Activated T-cell treated with anti-CD3 and anti-CD28 coated beads, Interleukin-2, amount 50 U/mL, for 24 hours (primary cell): ENCODE measurements at regions not wholly inside any gene's neighbourhood (a gene's known extent, or its start where the extent isn't known, plus 50 kb on each side); places are given as distances from the start of the nearest gene placed in this dataset.
A peak's percentile ranks its signal among the peaks of the same experiment; 100 is the strongest.

Experiments used
- DNase-seq: peaks from one replicate; pipeline ENCODE4 v3.0.0-alpha.2; 2020
- H3K27ac Mint-ChIP-seq: 2 replicates; pipeline ENCODE4 v1.8.0; 2020; ENCODE audit warnings: mild to moderate bottlenecking, mixed read lengths
- H3K27me3 Mint-ChIP-seq: 2 replicates; pipeline ENCODE4 v1.8.0; 2020; ENCODE audit warnings: mixed read lengths
- H3K36me3 Mint-ChIP-seq: 2 replicates; pipeline ENCODE4 v1.8.0; 2020; ENCODE audit warnings: low read depth, mixed read lengths
- H3K4me1 Mint-ChIP-seq: 2 replicates; pipeline ENCODE4 v1.8.0; 2020; ENCODE audit warnings: low read depth, mixed read lengths
- H3K4me3 Mint-ChIP-seq: 2 replicates; pipeline ENCODE4 v1.8.0; 2020; ENCODE audit warnings: mild to moderate bottlenecking, moderate library complexity, mixed read lengths
- H3K9me3 Mint-ChIP-seq: 2 replicates; pipeline ENCODE4 v1.8.0; 2020; ENCODE audit warnings: mixed read lengths

DNA sequence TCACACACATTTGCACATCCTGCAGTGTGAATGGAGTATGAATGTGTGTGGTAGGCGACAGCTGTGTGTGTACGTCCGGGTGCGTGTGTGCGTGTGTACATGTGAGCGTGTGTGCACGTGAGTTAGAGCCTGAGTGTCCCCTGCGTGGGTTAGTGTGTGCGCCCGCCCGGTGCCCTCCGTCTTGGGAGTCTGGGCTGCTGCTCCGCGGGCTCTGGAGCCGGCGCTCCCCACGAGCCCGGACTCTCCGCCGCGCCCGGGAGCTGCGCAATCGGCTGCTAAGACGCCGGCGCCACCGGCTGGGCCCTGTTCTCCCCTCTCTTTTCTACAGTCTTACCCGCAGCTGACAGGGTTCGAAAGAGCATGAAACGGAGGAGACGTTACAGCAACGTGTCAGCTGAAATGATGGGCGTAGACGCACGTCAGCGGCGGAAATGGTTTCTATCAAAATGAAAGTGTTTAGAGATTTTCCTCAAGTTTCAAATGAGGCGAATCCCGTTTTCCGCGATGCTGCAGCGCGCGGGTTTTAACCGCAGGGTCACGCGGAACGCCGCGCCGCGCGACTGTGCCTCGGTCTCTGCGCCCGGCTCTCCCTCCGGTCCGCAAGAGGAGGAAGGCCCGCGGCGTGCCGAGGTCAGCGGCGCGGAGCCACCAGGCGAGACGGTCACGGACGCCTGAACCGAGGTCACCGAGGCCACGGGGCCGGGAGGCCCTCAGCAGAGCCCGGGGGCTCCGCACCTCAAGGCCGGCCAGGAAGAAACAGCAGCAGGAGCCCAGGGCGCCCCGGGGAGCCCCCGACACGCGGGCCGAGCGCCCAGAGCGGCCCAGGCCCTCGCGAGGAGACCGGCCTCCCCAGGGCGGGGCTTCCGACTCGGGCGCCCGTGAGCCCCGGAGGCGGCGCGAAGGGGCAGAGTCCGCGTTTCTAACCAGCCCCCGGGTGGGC lies 95.3 kb upstream of the BHLHE23 start:
- DNase-seq = peak; percentile 81
- Mint-ChIP-seq H3K4me1 (peaks cover 9% of the 10 kb centered on the region), H3K27ac (peak overlapping the region; percentile 89), H3K27me3 (no peaks in the 10 kb centered on the region), H3K9me3 (no peaks in the 10 kb centered on the region), H3K36me3 (no peaks in the 10 kb centered on the region), H3K4me3 (peak overlapping the region; percentile 77)

DNA sequence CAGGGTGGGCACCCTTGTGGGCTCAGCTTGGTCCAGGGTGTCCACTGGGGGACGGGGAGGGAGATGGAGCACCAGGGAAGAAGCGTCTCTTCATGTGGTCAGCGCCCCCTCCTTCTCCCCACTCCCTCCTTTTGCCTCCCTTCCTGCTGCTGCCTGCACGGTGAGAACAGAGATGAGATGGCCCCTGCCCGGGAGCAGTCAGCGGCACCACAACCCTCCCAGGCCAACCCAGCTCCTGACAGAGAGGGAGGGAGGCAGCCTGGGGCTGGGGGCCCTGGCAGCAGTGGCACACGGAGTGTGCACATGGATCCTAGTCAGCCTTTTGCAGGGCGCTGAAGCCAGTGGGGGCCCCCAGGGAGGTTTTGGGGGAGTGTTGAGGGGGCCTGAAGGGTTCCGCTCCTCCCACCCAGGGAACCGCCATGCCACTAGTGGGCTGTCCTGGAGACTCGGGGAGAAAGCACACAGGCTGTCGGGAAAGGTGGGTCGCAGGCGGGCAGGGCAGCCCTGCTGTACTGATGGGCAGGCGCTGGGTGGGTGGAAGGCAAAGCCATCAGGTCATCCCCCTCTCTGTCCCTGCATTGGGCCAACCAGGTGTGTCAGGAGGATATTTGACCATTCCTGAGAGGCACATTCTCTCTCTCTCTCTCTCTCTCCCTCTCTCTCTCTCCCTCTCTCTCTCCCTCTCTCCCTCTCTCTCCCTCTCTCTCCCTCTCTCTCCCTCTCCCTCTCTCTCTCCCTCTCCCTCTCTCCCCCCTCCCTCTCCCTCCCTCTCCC lies 94.3 kb upstream of the BHLHE23 start:
- H3K4me1 Mint-ChIP-seq = peaks cover 9% of the 10 kb centered on the region
- H3K4me3 Mint-ChIP-seq = no peak overlapping the region
- H3K9me3 Mint-ChIP-seq = no peaks in the 10 kb centered on the region
- H3K27me3 Mint-ChIP-seq = no peaks in the 10 kb centered on the region
- no peak for DNase-seq
- no peaks in the 10 kb centered on the region for H3K36me3 Mint-ChIP-seq
- no peak overlapping the region for H3K27ac Mint-ChIP-seq

DNA sequence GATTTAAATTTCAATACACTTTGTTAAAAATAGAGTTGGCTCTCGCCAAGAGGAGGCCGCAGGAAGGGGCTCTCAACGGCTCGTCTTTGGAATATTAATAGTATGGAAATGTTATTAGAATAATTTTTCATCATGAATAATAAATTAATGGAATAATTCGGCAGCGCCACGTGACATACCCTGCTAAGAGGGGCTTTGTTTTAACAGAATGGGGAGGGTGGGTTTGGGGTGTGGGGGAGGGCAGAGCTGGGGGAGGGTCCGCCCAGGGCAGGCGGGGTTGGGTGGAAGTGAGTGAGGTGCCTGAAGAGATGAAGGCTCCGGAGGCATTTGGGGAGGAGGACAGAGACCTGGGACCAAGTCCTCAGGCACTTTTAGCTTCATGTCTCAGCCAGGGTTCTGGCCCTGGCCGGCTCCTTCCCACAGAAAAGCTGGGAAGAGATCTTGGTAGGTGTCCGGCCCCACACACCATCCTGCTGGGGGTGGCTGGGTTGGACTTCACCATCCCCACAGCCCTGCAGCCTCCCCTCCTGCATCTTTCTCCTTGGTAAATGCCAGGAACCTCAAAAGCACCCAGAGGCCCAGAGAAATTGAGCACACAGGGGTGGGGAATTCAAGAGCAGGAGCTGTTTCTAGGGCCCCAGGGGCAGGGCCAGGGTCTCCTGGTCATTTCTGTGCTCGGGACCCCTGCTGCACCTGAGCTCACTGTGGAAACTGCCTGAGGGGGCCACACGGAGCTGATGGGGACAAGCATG lies 93.6 kb upstream of the BHLHE23 start:
- H3K27ac Mint-ChIP-seq = no peak overlapping the region
- H3K4me3 Mint-ChIP-seq = no peak overlapping the region
- H3K36me3 Mint-ChIP-seq = no peaks in the 10 kb centered on the region
- H3K4me1 Mint-ChIP-seq = peaks cover 9% of the 10 kb centered on the region
- H3K9me3 Mint-ChIP-seq = no peaks in the 10 kb centered on the region
- no peak for DNase-seq
- H3K27me3 Mint-ChIP-seq = no peaks in the 10 kb centered on the region

DNA sequence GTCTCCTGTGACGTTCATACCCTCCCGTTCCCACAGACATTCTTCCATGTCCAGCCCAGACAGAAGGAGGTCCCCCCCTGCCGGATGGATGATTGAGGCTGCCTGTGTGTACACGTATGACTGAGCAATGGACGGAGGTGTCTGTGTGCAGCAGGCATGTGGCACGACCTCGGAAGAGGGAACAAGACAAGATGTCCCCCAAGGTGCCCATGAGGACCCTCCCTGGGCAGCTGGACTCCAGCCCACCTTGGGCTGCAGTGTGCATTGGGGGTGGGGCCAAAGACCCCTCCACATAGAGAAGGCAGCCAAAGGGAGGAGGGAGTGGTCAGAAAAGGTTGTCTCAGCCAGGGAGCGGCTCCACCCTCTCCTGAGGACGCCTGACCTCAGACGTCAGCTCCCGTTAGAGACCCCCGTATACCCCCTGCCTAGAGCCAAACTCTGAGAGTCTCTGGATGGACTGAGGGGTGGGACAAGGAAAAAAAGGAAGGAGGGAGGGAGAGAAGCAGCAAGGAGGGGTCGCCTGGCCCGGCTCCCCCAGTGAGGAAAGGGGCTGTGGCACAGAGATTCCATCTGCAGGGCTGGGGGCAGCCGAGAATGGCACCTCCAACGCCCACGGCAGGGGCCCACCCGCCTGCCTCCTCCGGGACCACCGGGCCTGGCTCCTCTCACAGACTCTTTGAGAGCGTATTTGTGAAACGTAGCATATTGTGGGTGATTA lies 92.9 kb upstream of the BHLHE23 start:
- Mint-ChIP-seq H3K27me3 (peaks cover 5% of the 10 kb centered on the region), H3K4me1 (peaks cover 9% of the 10 kb centered on the region), H3K27ac (no peak overlapping the region), H3K4me3 (no peak overlapping the region), H3K9me3 (no peaks in the 10 kb centered on the region), H3K36me3 (no peaks in the 10 kb centered on the region)
- peak; percentile 23 for DNase-seq

DNA sequence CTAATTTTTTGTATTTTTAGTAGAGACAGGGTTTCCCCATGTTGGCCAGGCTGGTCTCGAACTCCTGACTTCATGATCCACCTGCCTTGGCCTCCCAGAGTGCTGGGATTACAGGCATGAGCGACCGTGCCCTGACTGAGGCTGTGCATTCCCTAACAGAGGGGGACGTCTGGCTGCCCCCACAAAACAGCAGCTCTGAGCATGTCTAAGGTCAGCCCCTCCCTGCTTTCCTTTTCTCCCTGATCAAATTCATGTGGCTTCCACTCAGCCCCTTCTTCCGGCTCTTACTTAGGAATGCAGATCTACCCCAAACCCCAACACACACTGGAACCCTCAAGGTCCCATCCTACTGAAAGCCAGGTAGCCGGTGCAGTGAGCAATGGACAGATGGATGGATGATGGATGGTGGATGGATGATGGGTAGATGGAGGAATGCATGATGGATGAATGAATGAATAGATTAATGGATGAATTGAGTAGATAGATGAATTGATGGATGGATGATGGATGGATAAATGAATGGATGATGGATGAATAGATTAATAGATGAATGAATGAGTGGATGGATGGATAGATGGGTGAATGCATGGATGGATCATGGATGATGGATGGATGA lies 91.5 kb upstream of the BHLHE23 start:
- Mint-ChIP-seq H3K4me3 (no peak overlapping the region), H3K4me1 (peaks cover 9% of the 10 kb centered on the region), H3K27ac (no peak overlapping the region), H3K36me3 (no peaks in the 10 kb centered on the region), H3K9me3 (no peaks in the 10 kb centered on the region), H3K27me3 (peaks cover 9% of the 10 kb centered on the region)
- DNase-seq = no peak

DNA sequence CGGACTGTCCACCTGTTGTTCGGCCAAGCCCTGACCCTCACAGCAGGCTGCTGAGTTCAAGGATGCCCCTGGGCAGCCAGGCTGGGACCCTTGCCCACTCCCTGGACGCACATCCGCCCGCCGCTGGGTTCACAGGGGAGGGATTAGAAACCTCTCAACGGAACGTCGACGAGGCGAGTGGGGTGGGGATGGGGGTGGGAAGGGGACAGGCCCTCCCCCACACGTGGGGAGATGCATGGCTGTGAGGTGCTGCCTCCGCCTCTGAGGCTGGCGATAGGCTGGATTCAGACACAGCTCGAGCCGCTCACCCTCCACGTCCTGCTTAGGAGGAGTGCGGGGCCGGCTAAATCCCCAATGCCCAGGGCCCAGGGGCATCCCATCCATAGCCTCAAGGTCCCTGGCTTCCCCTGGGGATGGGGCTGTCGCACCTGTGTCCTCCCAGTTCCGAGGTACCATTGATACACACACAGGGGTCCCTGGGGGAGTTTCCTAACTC lies 90.6 kb upstream of the BHLHE23 start:
- Mint-ChIP-seq H3K4me1 (peaks cover 6% of the 10 kb centered on the region), H3K4me3 (no peak overlapping the region), H3K36me3 (no peaks in the 10 kb centered on the region), H3K27ac (no peak overlapping the region), H3K27me3 (peaks cover 11% of the 10 kb centered on the region), H3K9me3 (no peaks in the 10 kb centered on the region)
- peak; percentile 21 for DNase-seq

DNA sequence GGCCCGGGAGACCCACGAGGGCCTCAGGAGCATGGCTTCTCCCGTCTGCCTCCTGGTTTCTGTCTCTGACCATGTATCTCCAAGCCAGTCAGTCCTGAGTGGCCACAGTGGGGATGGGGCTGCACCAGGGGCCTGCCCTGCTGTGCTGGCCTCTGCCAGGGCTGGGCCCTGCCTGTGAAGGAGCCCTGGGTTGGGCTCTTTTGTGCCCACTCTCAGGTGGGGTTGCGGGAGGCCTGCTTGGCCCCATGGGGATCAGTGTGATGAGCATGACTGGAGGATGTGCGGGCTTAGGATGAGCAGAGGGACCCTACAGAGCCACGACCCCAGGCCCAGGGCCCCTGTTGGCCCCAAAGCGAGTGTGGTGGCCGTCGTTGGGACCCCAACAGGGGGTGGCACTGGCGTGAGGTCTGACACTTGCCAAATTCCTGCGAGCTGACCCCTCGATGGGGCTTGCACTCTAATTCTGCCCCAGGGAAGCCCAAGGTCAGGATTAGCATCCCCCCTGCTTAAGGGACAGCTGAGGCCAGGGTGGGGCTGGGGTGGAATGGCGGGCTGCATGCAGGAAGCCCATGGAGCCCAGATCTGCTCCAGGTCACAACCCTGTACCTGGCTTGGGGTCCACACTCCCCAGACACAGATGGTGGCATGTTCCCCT lies 90.0 kb upstream of the BHLHE23 start:
- no peaks in the 10 kb centered on the region for H3K36me3 Mint-ChIP-seq
- H3K4me1 Mint-ChIP-seq = peaks cover 2% of the 10 kb centered on the region
- H3K4me3 Mint-ChIP-seq = no peak overlapping the region
- no peak overlapping the region for H3K27ac Mint-ChIP-seq
- H3K27me3 Mint-ChIP-seq = peaks cover 11% of the 10 kb centered on the region
- DNase-seq = peak; percentile 23
- no peaks in the 10 kb centered on the region for H3K9me3 Mint-ChIP-seq

DNA sequence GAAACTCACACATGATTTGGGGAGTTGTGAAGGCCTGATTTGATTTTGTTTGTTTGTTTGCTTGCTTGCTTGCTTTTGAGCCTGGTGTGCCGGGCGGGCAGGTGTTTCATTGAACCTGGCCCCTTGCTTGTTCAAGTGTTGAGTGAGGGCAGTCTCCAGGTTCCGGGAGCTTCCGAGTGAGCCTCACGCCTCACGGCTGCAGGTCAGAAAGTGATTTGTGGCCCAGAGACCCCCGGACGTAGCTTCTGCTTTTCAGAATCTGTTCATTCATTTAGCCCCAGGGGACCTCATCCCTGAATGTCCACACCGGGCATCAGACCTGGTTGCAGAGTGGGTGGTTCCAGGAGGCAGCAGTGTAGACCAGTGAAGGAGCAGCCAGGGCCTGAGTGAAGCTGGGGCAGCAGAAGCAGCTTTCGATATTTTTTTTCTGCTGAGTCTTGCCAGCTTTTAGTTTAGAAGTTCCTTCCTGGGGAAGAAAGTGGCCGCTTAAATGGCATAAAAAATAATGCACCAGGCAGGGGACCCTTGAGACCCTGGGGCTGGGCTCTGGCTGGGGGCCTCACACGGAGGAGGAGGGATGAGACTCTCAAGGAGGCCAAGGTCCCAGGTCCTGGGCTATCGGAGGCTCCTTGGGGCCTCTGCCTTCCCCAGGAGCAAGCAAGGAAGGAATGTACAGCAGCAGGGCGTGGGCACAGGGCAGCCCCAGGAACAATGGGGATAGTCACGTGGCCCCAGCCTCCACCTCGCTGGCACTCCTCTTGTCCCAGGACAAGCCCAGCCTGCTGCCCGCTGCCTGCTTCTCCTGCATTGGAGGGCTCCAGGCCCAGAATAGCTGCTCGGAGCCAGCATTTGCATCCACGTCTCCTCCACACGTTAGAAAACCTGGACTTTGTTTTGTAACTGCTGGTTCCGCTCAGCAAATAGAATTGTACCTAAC lies 89.2 kb upstream of the BHLHE23 start:
- H3K9me3 Mint-ChIP-seq = no peaks in the 10 kb centered on the region
- H3K4me3 Mint-ChIP-seq = no peak overlapping the region
- peaks cover 2% of the 10 kb centered on the region for H3K4me1 Mint-ChIP-seq
- H3K36me3 Mint-ChIP-seq = no peaks in the 10 kb centered on the region
- H3K27me3 Mint-ChIP-seq = peaks cover 17% of the 10 kb centered on the region
- H3K27ac Mint-ChIP-seq = no peak overlapping the region
- peak; percentile 15 for DNase-seq

DNA sequence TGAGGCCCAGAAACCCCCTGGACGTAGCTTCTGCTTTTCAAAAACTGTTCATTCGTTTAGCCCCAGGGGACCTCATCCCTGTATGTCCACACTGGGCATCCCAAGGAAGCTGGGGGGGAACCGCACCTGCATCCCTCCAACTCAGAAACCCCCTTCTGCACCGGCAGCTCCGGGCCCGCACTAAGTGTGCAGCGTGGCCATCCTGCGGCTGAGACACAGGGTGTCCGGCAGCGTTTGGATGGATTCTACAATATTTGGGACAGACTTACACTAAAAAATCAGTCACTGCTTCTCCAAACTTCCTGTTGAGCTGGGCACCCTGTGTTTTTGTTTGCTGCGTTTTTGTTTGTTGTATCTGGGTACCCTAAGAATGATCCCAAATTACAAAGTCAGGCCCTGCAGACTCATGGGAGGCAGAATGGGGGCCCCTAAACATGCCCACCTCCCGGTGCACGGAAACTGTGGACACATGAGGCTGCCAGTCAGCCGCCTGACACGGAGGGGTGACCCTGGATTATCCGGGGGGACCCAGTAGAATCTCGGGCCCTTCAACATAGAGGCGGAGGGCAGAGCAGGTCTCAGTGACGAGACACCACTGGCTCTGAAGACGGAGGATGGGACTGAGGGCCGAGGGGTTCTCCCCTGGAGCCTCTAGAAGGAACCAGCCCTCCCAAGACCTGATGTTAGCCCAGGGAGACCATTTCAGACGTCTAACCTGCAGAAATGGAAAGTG lies 88.2 kb upstream of the BHLHE23 start:
- no peaks in the 10 kb centered on the region for H3K9me3 Mint-ChIP-seq
- no peaks in the 10 kb centered on the region for H3K36me3 Mint-ChIP-seq
- H3K4me3 Mint-ChIP-seq = no peak overlapping the region
- H3K4me1 Mint-ChIP-seq = peaks cover 2% of the 10 kb centered on the region
- DNase-seq = peak; percentile 21
- no peak overlapping the region for H3K27ac Mint-ChIP-seq
- H3K27me3 Mint-ChIP-seq = peaks cover 17% of the 10 kb centered on the region

DNA sequence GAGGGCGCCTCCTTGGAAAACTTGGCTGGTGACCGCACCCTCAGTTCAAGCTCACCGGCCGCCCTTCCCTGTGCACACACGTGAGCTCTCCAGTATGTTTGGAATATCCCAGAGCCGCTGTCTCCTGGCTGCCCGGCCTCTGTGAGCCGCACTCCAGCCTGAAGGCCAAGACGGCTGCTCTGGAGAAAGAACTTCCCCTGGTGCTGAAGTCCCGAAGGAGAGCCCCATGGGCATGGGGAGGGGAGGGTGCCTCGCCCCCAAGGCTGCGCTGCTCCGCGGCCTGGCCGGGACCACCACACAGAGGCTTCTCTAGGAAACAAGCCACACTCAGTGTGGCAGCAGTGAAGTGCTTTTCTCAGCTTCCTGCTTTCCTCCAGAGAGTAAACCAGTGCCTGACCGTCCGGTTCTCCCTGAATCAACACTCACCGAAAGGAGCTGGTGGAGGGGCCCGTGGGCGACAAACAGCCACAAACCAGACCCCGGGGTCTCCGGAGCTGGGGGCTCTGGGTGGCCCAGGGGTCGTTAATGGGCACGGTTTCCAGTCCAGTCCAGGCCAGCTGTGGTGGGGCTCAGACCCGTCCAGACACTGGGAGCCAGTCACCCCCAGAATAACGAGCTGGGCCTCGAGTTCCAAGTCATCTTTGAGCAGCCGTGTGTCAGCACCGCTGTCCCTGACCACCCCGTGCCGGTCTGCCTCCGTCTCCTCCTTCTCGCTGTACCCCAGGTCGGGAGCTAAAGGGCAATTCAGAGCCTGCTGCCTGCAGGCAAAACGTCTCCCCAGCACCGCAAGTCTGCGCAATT lies 87.4 kb upstream of the BHLHE23 start:
- Mint-ChIP-seq H3K36me3 (no peaks in the 10 kb centered on the region), H3K4me3 (no peak overlapping the region), H3K27ac (no peak overlapping the region), H3K4me1 (peaks cover 2% of the 10 kb centered on the region), H3K9me3 (no peaks in the 10 kb centered on the region), H3K27me3 (peaks cover 19% of the 10 kb centered on the region)
- peak; percentile 18 for DNase-seq

DNA sequence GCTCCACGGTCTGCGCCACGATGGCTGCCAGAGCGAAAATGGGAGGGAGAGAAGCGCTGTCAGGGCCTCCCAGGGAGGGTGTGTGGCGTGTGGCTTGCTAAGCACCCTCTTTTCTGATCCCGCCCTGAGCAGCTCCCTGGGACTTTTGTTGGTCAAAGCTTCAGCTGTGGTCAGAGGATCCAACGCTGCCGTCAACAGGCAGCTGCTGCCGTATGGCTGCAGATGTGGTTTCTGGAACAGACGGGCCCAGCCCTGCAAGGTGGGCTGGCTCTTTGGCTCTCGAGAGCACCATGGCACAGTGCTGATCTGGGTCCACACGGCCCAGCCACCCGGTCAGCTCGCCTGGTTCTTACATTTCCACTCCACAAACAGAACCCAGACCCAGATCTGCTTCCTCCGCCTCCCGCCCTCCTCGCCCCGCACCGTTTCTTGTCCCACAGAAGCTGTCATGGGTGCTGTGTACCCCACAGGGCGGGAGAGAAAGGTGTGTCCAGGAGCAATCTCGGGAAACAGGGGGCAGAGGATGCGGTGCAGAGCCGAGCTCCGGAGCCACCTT lies 86.0 kb upstream of the BHLHE23 start:
- no peaks in the 10 kb centered on the region for H3K36me3 Mint-ChIP-seq
- H3K4me3 Mint-ChIP-seq = no peak overlapping the region
- H3K4me1 Mint-ChIP-seq = peaks cover 2% of the 10 kb centered on the region
- H3K27me3 Mint-ChIP-seq = peaks cover 24% of the 10 kb centered on the region
- no peak overlapping the region for H3K27ac Mint-ChIP-seq
- H3K9me3 Mint-ChIP-seq = no peaks in the 10 kb centered on the region
- peak; percentile 16 for DNase-seq
